ENCODE measurements at regions not wholly inside any gene's neighbourhood (a gene's known extent, or its start where the extent isn't known, plus 50 kb on each side); places are given as distances from the start of the nearest gene placed in this dataset.

- TF ChIP-seq CTCF (IDR thresholded peaks at IDR 0.05) (no peak), POLR2A (IDR thresholded peaks at IDR 0.05) (no peak), POLR2AphosphoS5 (IDR thresholded peaks at IDR 0.05) (no peak)
These were observed 173.2 kb downstream of the PABPC4L start for GRCh38 chr4:134028421-134028820.

Data from sigmoid colon (tissue), 4 donors.